GM23248 (cell line): ENCODE measurements at regions not wholly inside any gene's neighbourhood (a gene's known extent, or its start where the extent isn't known, plus 50 kb on each side); places are given as distances from the start of the nearest gene placed in this dataset.

Experiments
- EZH2 ChIP-seq: fragments of 200-600 bp; sonication (generic); IDR thresholded peaks from 2 replicates; pipeline ENCODE4 v1.6.1; 2018; ENCODE audit warnings: antibody characterized with exemption, mild to moderate bottlenecking; ENCODE audit not compliant: insufficient read depth, poor library complexity, severe bottlenecking
- EZH2phosphoT487 ChIP-seq: fragments of 200-600 bp; sonication (generic); IDR thresholded peaks from 2 replicates; pipeline ENCODE4 v1.6.1; 2018; ENCODE audit warnings: antibody characterized with exemption, moderate library complexity, mild to moderate bottlenecking, low read depth; ENCODE audit not compliant: insufficient read depth

DNA sequence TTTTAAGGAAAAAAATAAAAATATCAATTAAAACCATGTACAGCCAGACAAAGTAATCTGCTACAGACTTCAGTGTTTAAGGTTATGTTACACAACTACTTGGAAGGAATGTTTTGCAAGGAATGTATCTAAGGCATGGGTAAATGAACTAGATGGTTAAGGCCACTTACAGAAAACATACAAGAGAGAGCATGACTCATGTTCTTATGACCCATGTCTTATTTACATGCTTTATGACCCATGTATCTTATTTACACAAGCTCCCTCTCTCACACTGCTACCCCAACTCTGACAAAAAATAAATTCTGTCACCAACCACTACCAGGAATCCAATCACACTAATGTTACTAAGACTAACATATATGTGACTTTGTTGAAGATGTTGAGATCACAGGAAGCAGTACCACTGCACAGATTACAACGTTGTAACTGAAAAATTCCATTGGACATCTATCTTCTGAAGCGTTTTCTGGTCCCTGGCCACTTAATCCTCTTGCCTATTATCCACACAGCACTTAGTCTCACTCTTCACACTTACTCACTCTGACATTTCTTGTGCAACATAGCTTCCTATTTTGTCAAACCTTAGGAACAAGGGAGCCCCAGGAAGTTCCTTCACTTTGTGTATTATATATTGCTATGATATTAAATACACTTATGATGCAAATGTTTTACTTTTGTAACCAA is 1630.1 kb upstream of the C9orf72 start:
- TF ChIP-seq EZH2phosphoT487 (no peak), EZH2 (no peak)
